22Rv1 (cell line): ENCODE measurements at regions not wholly inside any gene's neighbourhood (a gene's known extent, or its start where the extent isn't known, plus 50 kb on each side); places are given as distances from the start of the nearest gene placed in this dataset.

Source experiments
- CTCF ChIP-seq: fragments of 450-650 bp; IDR thresholded peaks from 2 replicates; pipeline ENCODE4 v1.5.1; 2017; ENCODE audit warnings: mild to moderate bottlenecking
- ZFX ChIP-seq: fragments of 450-650 bp; IDR thresholded peaks from 2 replicates; pipeline ENCODE4 v1.6.1; 2017; ENCODE audit warnings: antibody characterized with exemption, borderline replicate concordance

GRCh38 chr3:20945892-20946291 lies 759.9 kb upstream of the SGO1 start:
- TF ChIP-seq CTCF (no peak), ZFX (no peak)
